GM19397 (cell line): ENCODE measurements at regions not wholly inside any gene's neighbourhood (a gene's known extent, or its start where the extent isn't known, plus 50 kb on each side); places are given as distances from the start of the nearest gene placed in this dataset.

Source experiments
- ATAC-seq: cut with Tn5 transposase; IDR thresholded peaks from one replicate; pipeline ENCODE4 v1.9.1; 2021; ENCODE audit warnings: mild to moderate bottlenecking, moderate library complexity; ENCODE audit not compliant: unreplicated experiment

DNA sequence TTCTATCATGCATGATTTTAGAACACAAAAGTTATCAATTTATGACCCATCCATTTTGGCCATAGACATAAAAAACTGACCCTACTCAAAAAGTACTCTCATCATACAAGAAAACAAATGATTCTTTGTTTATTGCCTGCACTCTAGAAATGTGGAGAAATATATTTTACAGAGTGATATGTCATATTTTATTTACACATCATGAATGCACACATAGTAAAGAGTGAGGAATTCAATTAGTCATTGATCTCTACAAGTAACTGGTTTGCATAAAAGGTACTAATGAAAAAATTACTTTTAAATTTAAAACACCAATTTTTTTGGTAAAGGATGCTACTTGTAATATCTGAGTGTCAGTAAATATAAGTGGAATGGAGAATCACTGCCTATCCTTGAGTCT is 242.5 kb upstream of the FAT4 start:
- no peak for ATAC-seq

- no peak for ATAC-seq
These were observed 243.9 kb upstream of the FAT4 start for GRCh38 chr4:125070861-125071260.

DNA sequence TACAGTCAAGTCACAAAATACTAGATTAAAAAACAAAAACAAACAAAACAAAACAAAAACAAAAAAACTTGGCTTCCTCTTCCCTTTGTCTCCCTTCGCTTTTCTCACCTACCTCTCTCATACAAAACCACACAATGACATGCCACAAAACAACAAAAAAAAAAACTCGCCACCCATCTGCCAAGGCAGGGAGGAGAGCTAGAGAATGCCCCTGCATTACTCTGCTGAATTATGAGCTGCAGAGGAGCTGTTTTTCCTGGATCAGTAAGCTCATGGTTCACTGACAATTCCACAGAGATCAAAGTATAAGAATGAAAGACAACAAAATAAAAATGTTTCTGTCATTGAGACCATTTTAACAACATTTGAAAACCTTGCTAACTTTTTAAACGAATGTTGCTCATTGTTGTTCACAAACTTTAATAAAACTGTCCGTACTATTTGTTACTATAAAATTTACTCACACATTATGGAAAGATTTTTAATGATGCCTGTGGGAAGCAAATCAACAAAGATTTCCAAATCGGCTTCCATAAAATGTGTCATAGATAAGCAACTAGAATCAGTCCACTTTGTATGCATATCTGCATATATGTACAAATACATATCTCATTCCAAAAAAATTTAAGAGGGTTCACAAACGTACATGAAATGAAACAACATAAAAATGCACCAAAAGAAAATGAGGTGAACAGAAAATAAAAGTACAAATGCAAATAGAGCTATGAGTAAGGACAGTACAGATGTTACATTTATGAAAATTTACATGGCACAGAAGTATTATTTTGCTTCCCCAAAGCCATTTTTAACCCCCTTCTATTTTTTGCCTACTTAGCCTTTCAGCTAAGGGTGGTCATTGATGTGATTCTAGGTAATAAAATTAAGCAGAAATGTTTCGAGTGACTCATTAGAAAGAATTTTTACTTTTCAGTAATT is 252.4 kb upstream of the FAT4 start:
- ATAC-seq = no peak

- ATAC-seq = no peak
These were observed 254.4 kb upstream of the FAT4 start for GRCh38 chr4:125060376-125060775.

DNA sequence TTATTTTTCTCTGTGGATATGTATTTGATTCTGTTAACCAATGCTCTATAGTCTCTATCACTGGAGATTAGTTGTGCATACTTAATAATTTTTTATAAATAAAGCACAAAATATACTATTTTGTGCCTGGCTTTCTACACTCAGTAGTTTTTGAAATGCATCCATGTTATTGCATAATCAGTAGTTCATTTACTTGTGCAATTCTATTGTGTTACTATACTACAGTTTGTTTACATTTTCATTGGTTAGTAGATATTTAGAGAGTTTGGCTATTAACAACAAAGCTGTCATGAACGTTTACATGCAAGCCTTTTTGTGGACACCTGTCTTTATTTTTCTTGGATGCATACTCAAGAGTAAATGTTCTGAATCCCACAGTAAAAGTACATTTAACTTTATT is 265.0 kb upstream of the FAT4 start:
- ATAC-seq = no peak

DNA sequence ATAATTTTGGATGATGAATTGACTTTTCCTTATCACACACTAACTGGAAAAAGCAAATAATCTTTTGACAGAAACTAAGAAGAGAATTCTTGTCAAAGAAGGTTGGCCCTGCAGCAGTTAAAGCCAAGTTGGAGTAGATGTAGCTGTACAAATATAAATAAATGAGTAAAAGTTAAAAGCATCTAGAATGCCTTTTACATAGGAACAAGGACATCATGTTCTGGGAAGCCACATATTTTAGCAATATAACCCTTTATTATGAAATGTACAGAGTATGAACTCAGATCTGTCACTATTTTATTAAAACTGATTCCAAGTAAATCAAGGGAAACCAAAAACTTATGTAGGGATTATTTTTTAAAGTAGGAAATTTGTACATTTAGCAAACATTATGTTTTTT is 269.4 kb upstream of the FAT4 start:
- ATAC-seq = no peak

GRCh38 chr4:125044886-125045285 is 269.9 kb upstream of the FAT4 start:
- no peak for ATAC-seq

GRCh38 chr4:125043486-125043885 is 271.3 kb upstream of the FAT4 start:
- no peak for ATAC-seq

DNA sequence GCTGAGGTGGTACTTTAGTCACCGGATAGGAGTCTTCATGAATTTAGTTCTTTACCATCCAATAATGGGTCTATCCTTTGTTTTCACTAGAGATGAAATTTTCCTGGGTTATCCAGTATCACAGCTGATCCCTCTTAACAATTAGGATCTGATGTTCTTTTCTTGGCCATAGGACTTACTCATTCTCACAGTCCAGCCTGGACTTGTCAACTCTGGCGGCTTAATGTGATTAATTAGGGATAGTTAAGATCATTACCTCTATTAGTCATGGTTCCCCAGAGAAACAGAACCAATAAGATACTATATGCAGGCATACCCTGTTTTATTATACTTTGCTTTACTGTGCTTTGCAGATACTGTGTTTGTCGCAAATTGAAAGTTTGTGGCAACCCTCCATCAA is 272.7 kb upstream of the FAT4 start:
- no peak for ATAC-seq

GRCh38 chr4:125041372-125041930 is 273.3 kb upstream of the FAT4 start:
- ATAC-seq = no peak

DNA sequence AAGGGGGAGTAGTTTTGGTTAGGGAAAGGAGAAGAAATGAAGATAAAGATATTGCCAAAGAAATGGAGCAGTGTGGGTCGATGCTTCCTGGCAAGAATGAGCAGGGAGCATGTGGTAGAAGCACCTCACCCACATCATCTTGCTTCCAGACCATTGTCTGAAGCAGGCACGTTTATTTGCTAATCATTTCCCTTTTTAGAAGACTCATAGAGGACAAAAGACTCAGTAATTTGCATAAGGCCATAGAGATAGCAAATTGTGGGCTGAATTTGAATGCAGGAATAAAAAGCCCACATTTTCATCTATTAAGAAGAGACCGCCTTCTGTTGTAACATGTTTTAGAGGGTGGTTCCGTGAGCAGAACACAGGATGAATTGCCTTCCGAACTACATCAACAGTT is 275.2 kb upstream of the FAT4 start:
- ATAC-seq = no peak

DNA sequence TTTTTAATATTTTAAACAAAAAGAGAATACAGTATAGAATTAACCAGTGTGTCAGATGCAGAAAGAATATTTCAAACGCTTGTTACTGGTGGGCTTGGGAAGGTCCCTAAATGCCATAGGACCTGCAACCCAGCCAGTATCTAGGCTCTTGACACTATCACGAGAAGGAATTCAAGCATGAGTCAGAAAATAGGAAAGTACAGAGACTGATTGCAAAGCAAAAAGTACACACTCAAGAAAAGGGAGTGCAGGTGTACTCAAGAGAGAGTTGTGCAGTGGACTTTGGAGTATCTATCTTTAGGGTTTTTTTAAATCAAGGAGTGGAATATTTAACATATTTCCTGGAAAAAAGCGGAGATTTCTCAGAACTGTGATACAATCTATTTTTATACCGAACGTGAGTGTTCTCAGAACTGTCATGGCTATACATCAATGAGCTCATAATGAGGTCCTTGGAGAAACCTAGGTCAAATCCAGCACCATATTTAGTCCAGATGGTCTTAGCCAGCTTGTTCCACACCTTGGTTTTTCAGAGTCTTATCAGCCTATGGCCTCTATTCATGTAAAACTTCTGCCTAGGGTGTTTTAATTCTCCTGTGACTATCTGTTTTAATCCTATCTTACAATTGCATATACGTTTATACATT is 291.8 kb upstream of the FAT4 start:
- no peak for ATAC-seq

- no peak for ATAC-seq
These were observed 293.6 kb upstream of the FAT4 start for GRCh38 chr4:125021189-125021588.

DNA sequence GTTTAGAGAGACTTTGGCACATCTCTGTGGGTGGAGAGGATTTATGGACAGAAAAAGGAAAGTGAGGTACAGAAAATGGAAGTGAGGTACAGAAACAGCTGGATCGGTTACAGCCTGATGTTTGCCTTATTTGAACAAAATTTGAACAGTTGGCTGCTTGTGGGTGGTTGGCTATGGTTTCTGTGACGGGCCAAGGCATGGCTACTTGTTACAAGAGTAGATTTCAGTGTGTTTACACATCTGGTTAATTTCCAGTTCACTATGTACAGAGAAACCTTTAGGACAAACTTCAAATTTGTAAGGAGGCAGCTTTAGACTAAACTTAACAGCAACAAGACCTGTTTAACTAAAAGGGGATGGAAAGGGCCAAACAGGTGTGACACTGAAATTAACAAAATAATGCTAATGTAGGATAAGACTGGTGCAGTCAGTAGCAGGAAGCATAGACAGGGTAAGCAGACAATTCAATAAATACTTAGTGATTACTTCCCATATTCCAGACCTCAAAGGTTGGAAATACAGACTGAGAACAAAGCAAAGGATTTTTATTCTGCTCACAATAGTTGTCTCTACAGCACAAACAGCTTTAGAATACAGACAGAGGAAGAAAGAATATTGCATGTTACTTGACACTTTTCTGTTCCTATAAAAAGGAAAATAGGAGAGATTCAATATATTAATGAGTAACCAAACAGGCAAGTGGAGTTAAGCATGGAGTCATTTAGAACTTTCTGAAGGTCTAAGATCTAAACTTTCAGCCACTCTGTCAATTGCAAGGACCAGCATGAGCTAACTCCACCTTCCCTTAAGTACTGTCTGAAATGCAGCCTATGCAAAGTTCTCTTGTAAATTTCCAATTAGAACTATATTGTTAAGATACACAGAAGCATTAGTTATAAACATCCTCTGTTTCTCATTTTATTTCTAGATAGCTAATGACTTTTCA is 294.4 kb upstream of the FAT4 start:
- ATAC-seq = no peak

- ATAC-seq = no peak
These were observed 297.9 kb upstream of the FAT4 start for GRCh38 chr4:125016892-125017299.

GRCh38 chr4:125013891-125014290 is 300.9 kb upstream of the FAT4 start:
- ATAC-seq = no peak

- ATAC-seq = no peak
These were observed 299.1 kb upstream of the ANKRD50 start for GRCh38 chr4:125011646-125012045.

DNA sequence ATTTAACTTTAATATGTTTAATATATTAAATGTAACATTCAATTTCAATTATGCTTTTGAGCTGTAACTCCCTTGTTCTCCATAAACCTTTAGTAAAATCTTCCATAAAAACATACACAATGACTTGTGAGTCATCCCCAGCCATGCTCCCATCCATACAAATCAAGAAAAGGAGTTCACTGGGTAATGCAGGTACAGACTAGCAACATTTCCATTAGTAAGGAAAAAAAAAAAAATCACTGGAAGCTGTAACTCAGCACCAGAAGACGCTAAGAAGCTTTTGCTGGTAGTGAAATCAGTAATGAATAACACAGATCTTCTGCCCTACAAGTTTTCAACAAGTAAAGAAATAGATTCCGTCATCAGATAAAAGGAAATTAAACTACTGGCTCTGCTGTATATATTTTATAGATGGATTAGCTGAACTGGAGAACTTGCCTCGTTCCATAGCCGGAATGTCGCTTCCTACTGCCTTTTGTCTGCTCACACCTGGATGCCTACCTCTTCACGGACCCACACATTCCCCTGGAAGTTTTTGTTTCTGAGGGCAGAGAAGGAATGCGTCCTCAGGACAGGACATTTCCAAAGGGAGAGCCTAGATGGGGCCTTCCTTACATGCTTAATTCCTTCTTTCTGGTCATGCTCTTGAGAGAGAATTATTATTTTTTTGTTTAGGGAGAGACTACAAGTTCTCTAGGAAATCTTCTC is 298.4 kb upstream of the ANKRD50 start:
- ATAC-seq = no peak

GRCh38 chr4:125008676-125009075 is 296.1 kb upstream of the ANKRD50 start:
- ATAC-seq = no peak

DNA sequence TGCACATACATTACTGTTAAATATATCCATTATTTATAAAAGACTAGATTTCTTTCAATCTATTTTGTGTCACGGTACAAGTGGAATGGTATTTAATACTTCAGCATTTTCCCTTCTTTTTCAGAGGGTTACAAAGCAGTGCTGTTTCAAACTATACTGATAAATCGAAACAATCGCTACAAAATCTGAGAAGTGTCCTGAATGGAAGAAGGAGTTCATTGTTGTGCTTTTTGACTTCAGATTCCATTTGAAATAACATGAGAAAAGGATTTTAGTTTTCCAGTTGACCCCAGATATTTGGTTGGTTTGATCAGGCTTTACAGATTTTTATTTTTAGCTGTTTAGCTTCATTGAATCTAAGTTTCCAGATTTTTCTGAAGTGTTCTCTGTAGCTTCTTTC is 292.1 kb upstream of the ANKRD50 start:
- no peak for ATAC-seq
